ENCODE measurements at regions not wholly inside any gene's neighbourhood (a gene's known extent, or its start where the extent isn't known, plus 50 kb on each side); places are given as distances from the start of the nearest gene placed in this dataset.

DNA sequence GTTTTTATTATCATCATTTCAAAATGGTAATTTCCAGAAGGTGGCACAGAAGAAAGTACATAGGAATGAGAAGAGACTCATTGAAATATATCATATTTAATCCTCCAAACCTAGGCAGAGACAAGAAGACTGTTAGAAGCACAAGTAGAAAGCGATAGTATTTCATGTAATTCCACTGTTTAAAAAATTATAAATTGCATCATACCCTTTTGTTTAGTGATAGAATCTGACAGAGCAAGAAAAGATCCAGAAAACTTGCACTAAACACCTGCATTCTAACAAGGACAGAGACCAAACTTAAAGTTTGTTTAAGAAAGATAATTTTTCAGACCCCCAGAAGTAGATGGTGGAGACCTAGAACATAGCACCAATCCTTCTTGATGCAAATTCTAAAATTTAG is 56.9 kb upstream of the CD96 start:
- no peaks in the 10 kb centered on the region for H3K36me3 ChIP-seq (ENCODE audit: low read depth, missing control alignments)
- intact Hi-C loops (cut with DNase I; ENCODE audit: low total_unique reads): no loop called here
- no peak for DNase-seq
- no peaks in the 10 kb centered on the region for H3K27me3 ChIP-seq
- H3K9me3 ChIP-seq: no peaks in the 10 kb centered on the region
- WGBS, 2 donors: 84 to 91% methylated on average over 1 of the region's 1 CpG
- no peak overlapping the region for H3K4me3 ChIP-seq
- TF ChIP-seq, protein P1, sequence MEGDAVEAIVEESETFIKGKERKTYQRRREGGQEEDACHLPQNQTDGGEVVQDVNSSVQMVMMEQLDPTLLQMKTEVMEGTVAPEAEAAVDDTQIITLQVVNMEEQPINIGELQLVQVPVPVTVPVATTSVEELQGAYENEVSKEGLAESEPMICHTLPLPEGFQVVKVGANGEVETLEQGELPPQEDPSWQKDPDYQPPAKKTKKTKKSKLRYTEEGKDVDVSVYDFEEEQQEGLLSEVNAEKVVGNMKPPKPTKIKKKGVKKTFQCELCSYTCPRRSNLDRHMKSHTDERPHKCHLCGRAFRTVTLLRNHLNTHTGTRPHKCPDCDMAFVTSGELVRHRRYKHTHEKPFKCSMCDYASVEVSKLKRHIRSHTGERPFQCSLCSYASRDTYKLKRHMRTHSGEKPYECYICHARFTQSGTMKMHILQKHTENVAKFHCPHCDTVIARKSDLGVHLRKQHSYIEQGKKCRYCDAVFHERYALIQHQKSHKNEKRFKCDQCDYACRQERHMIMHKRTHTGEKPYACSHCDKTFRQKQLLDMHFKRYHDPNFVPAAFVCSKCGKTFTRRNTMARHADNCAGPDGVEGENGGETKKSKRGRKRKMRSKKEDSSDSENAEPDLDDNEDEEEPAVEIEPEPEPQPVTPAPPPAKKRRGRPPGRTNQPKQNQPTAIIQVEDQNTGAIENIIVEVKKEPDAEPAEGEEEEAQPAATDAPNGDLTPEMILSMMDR (IDR thresholded peaks at IDR 0.05): no peak
- no peak for TF ChIP-seq POLR2A (IDR thresholded peaks at IDR 0.05)
- no peaks in the 10 kb centered on the region for H3K4me1 ChIP-seq
- H3K27ac ChIP-seq: no peak overlapping the region

Small RNA genes in the stretch of these regions (small RNA-seq; reads per million reads assigned to genes)
- 0 reads per million in 2 donors for gene ATP6V0CP2

Data from testis (tissue), 2 donors.